Nephron progenitor cell (in vitro differentiated cells): ENCODE measurements at regions not wholly inside any gene's neighbourhood (a gene's known extent, or its start where the extent isn't known, plus 50 kb on each side); places are given as distances from the start of the nearest gene placed in this dataset.

ENCODE experiments used
- DNase-seq: peaks from one replicate; pipeline ENCODE4 v3.0.0; 2021
- H3K27ac Mint-ChIP-seq: 2 replicates; pipeline ENCODE4 v1.8.0; 2021; ENCODE audit warnings: mild to moderate bottlenecking, moderate library complexity, mixed read lengths
- H3K27me3 Mint-ChIP-seq: 2 replicates; pipeline ENCODE4 v1.8.0; 2021; ENCODE audit warnings: mild to moderate bottlenecking, low read depth, mixed read lengths; ENCODE audit not compliant: poor library complexity
- H3K36me3 Mint-ChIP-seq: 2 replicates; pipeline ENCODE4 v1.8.0; 2021; ENCODE audit warnings: low read depth, mixed read lengths
- H3K4me1 Mint-ChIP-seq: 2 replicates; pipeline ENCODE4 v1.8.0; 2021; ENCODE audit warnings: mixed read lengths
- H3K4me3 Mint-ChIP-seq: 2 replicates; pipeline ENCODE4 v1.8.0; 2021; ENCODE audit warnings: mild to moderate bottlenecking, moderate library complexity, mixed read lengths
- H3K9me3 Mint-ChIP-seq: 2 replicates; pipeline ENCODE4 v1.8.0; 2021; ENCODE audit warnings: mild to moderate bottlenecking, moderate library complexity, mixed read lengths
- TF ChIP-seq, protein P1 (sequence below): fragments of 200-600 bp; sonication (generic); IDR thresholded peaks from 2 replicates; pipeline ENCODE4 v1.5.0; 2021; ENCODE audit warnings: antibody characterized with exemption

DNA sequence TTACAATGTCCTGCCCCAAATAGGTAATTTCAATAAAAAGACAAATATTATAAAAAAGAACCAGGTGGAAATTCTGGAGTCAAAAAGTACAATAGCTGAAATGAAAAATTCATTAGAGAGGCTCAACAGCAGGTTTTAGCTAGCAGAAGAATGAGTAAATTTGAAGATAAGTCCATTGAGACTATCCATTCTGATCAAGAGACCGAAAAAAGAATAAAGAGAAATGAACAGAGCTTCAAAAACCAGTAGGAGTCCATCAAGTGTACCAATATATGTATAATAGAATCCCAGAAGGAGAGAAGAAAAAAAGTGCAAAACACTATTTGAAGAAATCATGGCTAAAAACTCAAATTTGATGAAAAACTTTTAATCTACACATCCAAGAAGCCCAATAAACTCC lies 60.5 kb upstream of the POMGNT2 start:
- Mint-ChIP-seq H3K9me3 (peaks cover 32% of the 10 kb centered on the region), H3K27me3 (peaks cover 7% of the 10 kb centered on the region), H3K27ac (no peak overlapping the region), H3K36me3 (peaks cover 4% of the 10 kb centered on the region), H3K4me1 (peaks cover 8% of the 10 kb centered on the region), H3K4me3 (no peak overlapping the region)
- no peak for DNase-seq
- TF ChIP-seq, protein P1, sequence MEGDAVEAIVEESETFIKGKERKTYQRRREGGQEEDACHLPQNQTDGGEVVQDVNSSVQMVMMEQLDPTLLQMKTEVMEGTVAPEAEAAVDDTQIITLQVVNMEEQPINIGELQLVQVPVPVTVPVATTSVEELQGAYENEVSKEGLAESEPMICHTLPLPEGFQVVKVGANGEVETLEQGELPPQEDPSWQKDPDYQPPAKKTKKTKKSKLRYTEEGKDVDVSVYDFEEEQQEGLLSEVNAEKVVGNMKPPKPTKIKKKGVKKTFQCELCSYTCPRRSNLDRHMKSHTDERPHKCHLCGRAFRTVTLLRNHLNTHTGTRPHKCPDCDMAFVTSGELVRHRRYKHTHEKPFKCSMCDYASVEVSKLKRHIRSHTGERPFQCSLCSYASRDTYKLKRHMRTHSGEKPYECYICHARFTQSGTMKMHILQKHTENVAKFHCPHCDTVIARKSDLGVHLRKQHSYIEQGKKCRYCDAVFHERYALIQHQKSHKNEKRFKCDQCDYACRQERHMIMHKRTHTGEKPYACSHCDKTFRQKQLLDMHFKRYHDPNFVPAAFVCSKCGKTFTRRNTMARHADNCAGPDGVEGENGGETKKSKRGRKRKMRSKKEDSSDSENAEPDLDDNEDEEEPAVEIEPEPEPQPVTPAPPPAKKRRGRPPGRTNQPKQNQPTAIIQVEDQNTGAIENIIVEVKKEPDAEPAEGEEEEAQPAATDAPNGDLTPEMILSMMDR, result no peak

DNA sequence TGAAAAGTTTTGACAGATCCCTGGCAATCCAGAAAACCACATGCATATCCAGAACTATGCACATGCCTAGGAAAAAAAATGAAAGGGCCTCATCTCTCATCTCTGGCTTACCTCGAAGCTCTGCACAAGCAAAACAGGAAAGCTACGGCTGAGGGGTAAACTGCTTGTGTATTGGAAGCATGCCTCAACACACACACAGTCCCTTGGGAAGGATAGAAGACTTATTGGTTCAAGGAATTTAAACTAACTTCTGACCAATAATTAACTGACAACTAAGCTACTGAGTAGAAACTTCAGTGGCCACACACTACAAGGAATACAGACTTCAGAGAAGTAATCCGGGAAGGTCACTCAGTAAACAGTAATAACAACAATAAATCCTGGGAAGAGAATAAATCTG lies 59.9 kb upstream of the POMGNT2 start:
- no peak for DNase-seq
- H3K27ac Mint-ChIP-seq, result no peak overlapping the region
- no peak overlapping the region for H3K4me3 Mint-ChIP-seq
- TF ChIP-seq, protein P1, result no peak
- H3K36me3 Mint-ChIP-seq, result peaks cover 4% of the 10 kb centered on the region
- peaks cover 7% of the 10 kb centered on the region for H3K27me3 Mint-ChIP-seq
- H3K4me1 Mint-ChIP-seq, result peaks cover 12% of the 10 kb centered on the region
- peaks cover 32% of the 10 kb centered on the region for H3K9me3 Mint-ChIP-seq

DNA sequence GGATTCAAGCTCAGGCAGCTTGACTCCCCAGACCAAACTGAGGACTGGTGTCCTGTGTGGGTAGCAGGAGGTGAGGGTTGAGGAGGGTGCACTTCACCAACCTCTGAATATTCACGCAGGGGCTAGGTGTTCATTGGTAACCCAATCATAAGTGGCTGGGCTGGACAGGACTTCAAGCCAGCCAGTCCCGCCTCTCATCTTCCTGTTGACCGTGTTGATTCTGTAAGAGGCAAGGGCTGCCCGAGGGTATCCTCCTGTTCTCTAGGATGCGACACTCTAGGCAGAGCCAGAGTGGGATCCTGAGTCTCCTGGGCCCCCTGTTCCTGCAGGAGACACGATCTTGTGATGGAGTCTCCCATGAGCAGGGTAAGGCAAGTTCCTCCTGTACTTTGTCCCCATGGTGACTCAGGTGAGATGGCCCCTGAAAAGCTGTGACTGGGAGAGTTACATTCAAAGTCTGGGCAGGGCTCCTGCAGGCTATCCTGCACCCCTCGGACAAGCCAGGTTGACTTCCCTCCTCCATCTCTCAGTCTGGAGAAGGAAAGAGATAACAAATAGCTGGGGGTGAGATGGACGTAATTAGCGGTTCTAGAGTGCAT lies 58.1 kb upstream of the POMGNT2 start:
- peaks cover 4% of the 10 kb centered on the region for H3K36me3 Mint-ChIP-seq
- TF ChIP-seq, protein P1, result no peak
- no peak overlapping the region for H3K4me3 Mint-ChIP-seq
- H3K9me3 Mint-ChIP-seq, result peaks cover 32% of the 10 kb centered on the region
- H3K27ac Mint-ChIP-seq, result no peak overlapping the region
- peaks cover 7% of the 10 kb centered on the region for H3K27me3 Mint-ChIP-seq
- DNase-seq, result no peak
- peaks cover 12% of the 10 kb centered on the region for H3K4me1 Mint-ChIP-seq

DNA sequence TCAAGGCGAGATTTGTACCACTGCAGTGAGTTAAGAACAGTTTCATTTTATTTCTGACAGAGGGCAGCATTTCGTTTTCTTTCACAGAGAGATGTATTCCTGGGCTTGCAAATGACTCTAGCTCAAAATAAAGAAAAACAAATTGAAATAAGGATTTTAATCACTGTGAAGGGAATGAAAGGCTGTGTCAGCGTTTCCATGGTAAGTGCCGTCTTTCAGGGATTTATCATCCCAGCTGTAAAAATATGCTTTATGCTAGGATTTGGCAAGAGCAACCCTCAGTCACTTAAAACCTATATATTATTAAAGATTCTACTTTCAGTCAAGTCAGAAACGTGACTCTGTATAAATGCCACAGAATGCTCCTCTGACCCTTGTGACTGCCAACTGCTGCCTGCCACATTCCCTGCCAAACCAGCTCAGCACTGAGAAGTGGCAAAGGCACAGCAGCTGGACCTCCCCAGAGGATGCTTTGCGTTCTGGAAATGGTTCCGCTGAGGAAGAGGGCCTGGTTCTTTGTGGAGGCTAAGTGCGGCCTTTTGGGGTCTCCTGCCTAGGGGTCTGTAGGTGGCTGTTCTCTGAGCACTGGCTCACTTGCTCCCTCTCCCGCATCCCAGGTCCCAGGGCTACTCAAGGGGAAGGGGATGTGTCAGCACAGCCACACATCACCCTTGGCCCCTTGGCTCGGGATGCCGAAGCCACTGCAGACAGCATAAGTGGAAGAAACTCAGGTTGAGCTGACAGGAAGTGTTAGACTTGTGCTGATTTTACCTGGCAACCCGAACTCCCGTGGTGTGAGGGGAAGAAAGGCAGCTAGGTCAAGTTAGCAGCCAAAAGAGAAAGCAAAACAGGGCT lies 56.6 kb upstream of the POMGNT2 start:
- peaks cover 28% of the 10 kb centered on the region for H3K9me3 Mint-ChIP-seq
- peaks cover 12% of the 10 kb centered on the region for H3K4me1 Mint-ChIP-seq
- H3K4me3 Mint-ChIP-seq, result no peak overlapping the region
- H3K27me3 Mint-ChIP-seq, result peaks cover 7% of the 10 kb centered on the region
- no peak for DNase-seq
- H3K36me3 Mint-ChIP-seq, result no peaks in the 10 kb centered on the region
- H3K27ac Mint-ChIP-seq, result no peak overlapping the region
- TF ChIP-seq, protein P1, result peak; percentile 21

DNA sequence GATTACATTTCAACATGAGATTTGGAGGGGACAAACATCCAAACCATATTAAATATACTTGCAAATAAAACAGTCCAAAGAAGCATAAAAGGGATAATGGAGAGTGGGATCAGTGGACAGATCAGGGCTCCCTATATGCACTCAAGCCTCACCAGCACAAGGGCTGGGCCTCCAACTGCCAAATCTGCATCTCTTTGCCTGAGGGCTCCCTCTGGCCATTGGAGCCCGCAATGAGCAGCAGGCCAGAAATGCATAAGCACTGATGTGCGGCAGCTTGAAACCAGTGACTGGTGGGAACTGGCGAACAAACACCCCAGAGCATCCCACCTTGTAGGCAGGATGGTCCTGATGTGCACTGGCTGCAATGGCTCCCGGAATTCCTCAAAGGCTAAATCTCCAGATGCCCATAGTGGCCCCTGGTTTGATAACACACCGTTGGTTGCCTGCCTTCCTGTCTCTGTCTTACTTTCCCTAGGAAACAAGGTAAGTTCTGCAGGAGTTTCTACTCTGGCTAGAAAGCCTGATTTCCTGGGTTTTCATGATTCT lies 55.9 kb upstream of the POMGNT2 start:
- Mint-ChIP-seq H3K36me3 (no peaks in the 10 kb centered on the region), H3K27ac (no peak overlapping the region), H3K9me3 (peaks cover 23% of the 10 kb centered on the region), H3K4me1 (peaks cover 12% of the 10 kb centered on the region), H3K27me3 (peaks cover 7% of the 10 kb centered on the region), H3K4me3 (no peak overlapping the region)
- TF ChIP-seq, protein P1, result no peak
- no peak for DNase-seq
